ENCODE measurements at regions not wholly inside any gene's neighbourhood (a gene's known extent, or its start where the extent isn't known, plus 50 kb on each side); places are given as distances from the start of the nearest gene placed in this dataset.

DNA sequence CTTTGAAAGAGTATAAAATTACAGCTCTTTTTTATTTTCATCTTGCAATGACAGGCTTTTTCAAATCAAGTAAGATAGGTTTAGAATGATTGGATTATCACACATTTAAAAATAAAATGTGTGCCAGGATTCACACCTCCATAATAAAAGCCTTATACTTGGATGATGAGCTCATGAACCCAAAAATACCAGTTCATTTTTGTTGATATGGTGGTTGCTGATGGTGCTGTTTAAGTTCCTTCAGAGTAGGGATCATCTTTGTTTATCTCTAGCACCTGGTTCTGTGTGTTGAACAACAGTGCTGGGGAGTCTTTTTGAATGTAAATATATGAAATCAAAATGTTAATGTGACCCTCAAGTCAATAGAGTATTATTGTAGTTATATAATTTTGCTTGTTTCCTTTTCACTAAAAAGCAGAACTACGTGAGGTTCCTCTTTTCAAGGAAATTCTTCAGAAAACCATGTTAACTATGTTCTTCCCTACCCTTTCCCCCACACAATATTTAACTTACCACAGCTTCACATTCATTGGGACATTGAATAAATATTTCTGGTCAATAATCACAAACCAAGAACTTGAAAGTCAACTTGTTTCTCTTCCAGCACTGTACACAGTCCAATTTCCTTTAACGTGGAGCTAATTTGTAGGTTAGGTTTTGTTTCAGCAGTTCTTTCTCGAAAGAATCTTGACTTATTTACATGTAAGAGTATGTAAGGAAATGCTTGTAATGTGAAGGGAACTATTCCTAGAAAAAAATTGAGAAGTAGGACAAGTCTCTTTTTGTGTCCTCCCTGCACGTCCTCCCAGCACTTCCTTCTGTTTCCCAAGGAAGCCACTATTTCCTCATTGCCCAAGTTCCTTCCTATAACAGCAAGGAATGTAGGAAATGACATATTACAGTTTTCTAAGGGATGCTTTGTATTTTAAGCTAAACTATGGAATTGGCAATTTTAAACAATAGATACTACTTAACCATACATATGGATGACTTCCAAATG, 945.9 kb upstream of the CITED2 start:
- CTCF ChIA-PET = no interaction called here
- POLR2A ChIA-PET = no interaction called here
- DNase-seq (ENCODE audit: extremely low spot score) = no peak
- TF ChIP-seq, protein P1, sequence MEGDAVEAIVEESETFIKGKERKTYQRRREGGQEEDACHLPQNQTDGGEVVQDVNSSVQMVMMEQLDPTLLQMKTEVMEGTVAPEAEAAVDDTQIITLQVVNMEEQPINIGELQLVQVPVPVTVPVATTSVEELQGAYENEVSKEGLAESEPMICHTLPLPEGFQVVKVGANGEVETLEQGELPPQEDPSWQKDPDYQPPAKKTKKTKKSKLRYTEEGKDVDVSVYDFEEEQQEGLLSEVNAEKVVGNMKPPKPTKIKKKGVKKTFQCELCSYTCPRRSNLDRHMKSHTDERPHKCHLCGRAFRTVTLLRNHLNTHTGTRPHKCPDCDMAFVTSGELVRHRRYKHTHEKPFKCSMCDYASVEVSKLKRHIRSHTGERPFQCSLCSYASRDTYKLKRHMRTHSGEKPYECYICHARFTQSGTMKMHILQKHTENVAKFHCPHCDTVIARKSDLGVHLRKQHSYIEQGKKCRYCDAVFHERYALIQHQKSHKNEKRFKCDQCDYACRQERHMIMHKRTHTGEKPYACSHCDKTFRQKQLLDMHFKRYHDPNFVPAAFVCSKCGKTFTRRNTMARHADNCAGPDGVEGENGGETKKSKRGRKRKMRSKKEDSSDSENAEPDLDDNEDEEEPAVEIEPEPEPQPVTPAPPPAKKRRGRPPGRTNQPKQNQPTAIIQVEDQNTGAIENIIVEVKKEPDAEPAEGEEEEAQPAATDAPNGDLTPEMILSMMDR (IDR thresholded peaks at IDR 0.05; ENCODE audit: control extremely low read depth, extremely low read depth, low read depth, missing control alignments) = no peak

DNA sequence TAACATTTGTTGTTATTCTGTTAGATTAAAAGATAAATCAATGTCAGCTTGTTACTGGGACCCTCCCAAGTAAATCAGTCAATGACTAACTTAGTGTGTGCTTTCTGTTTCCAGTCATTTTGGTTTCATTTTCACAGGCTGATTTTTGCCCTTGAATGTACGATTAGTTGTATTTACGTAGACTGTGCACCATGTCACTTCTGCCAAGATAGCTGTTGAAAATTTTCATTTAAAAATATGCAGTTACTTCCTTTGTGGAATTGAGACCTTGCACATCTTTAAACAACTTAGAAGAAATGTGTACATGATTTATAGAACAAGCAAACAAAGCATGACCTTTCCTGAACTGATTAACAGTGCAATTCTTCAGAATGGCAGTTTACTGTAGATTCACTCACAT, 944.8 kb upstream of the CITED2 start:
- ChIA-PET CTCF (no interaction called here), POLR2A (no interaction called here)
- TF ChIP-seq, protein P1 (IDR thresholded peaks at IDR 0.05; ENCODE audit: control extremely low read depth, extremely low read depth, low read depth, missing control alignments) = no peak
- DNase-seq (ENCODE audit: extremely low spot score) = peak; percentile 9

DNA sequence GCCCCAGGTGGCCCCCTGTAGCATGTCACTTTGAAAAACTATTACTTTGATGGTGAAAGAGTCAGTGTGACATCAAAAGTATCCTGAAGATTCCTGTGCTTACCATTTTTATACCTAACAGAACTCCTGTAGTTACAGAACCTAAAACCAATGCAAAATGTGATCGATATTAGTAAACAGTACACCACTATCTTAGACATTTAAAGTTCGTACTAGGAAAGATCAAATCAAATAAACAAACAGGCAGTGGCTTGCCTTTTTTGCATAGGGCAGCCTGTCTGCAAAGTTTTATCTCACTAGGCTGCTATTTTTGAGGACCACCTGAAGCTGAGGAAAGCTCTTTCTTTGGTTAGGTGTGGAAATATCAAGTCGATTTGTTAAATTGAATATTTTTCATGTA, 944.0 kb upstream of the CITED2 start:
- DNase-seq (ENCODE audit: extremely low spot score) = no peak
- POLR2A ChIA-PET = no interaction called here
- TF ChIP-seq, protein P1 (IDR thresholded peaks at IDR 0.05; ENCODE audit: control extremely low read depth, extremely low read depth, low read depth, missing control alignments) = no peak
- CTCF ChIA-PET = interaction anchor here (1.2 kb wide), 1 partner anchor 11 kb away, joined by 4 read pairs; no protein-coding TSS in a partner anchor

DNA sequence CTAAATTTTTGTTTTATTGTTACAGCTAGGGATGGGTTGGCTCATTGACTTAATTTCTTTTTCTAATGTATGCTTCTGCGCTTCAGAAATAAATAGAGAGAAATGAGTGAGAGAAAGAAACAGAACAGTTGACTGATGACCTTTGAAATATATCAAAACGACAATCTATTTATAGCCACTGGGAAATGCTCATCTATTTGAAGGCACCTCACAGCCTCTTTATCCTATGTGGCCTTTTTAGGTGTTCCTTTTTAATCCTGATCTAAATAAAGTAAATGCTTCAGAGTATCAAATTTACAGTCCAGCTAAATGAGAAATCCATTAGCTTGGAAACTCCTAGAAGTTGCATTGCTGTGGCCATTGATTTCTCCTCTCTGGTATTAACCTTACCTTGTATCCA, 943.5 kb upstream of the CITED2 start:
- ChIA-PET CTCF (interaction anchor here (1.2 kb wide), 1 partner anchor 11 kb away, joined by 4 read pairs; no protein-coding TSS in a partner anchor), POLR2A (no interaction called here)
- TF ChIP-seq, protein P1 (IDR thresholded peaks at IDR 0.05; ENCODE audit: control extremely low read depth, extremely low read depth, low read depth, missing control alignments) = no peak
- DNase-seq (ENCODE audit: extremely low spot score) = no peak

DNA sequence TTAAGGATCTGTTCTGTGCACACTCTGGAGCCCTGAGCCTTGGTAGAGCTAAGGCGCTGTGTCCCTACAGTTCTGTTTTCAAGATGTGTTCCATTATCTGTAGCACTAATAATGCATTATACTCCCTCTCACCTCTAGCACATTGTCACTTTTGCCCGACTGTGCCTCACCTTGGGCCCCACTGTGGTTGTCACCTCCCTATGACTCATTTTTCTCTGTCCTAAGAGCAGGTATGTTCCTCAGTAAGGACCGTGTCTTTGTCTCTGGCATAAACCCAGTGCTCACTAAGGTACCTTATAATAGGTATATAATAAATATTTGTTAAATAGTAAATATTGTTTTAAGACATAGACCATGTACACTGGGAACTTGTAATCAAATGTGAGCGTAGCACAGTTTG, 942.5 kb upstream of the CITED2 start:
- TF ChIP-seq, protein P1 (IDR thresholded peaks at IDR 0.05; ENCODE audit: control extremely low read depth, extremely low read depth, low read depth, missing control alignments) = no peak
- ChIA-PET POLR2A (no interaction called here), CTCF (no interaction called here)
- DNase-seq (ENCODE audit: extremely low spot score) = no peak

DNA sequence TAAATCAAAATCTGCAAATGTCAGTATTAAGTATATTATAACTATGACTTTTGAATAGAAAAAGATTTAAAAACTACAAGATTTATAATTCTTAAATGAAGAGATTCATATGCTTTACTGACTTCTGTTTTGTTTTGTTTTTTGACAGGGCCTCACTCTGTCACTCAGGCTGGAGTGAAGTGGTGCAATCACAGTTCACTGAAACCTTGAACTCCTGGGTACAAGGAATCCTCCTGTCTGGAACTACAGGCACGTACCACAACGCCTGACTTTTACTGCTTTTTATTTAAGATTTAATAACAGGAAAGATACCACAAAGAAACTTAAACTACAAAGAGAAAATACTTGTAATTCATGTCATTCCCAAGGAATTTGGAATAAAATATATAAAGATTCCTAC, 940.2 kb upstream of the CITED2 start:
- no peak for DNase-seq (ENCODE audit: extremely low spot score)
- TF ChIP-seq, protein P1 (IDR thresholded peaks at IDR 0.05; ENCODE audit: control extremely low read depth, extremely low read depth, low read depth, missing control alignments) = no peak
- ChIA-PET POLR2A (no interaction called here), CTCF (no interaction called here)
